ENCODE measurements at regions not wholly inside any gene's neighbourhood (a gene's known extent, or its start where the extent isn't known, plus 50 kb on each side); places are given as distances from the start of the nearest gene placed in this dataset.
A peak's percentile ranks its signal among the peaks of the same experiment; 100 is the strongest.

GRCh38 chrX:121258545-121258944 lies 211.1 kb downstream of the GLUD2 start:
- H3K14ac ChIP-seq (ENCODE audit: low read length): no peak overlapping the region
- H2AFZ ChIP-seq (ENCODE audit: low read length): no peak overlapping the region
- H3K18ac ChIP-seq (ENCODE audit: low read length): no peak overlapping the region
- H3K79me1 ChIP-seq (ENCODE audit: low read depth, low read length): no peaks in the 10 kb centered on the region
- H2BK5ac ChIP-seq (ENCODE audit: low read length): no peak overlapping the region
- H3K4ac ChIP-seq (ENCODE audit: low read length): no peak overlapping the region
- no peak overlapping the region for H3K27ac ChIP-seq (replicated peaks; ENCODE audit: low read length)
- no peak overlapping the region for H2BK120ac ChIP-seq (ENCODE audit: low read depth, low read length)
- H2AK5ac ChIP-seq (ENCODE audit: low read depth, low read length): no peak overlapping the region
- H3K4me2 ChIP-seq (ENCODE audit: insufficient read depth, low read length, poor library complexity, severe bottlenecking): no peak overlapping the region
- no peak overlapping the region for H2BK15ac ChIP-seq (ENCODE audit: low read length)
- no peak overlapping the region for H3K9ac ChIP-seq (ENCODE audit: low read depth, low read length, poor library complexity)
- H3K4me1 ChIP-seq (ENCODE audit: control insufficient read depth in 2 of 2, insufficient read depth in 1 of 2, low read depth in 1 of 2, low read length in 2 of 2): peaks cover 0 to 2% of the 10 kb centered on the region in 2 donors
- DNase-seq (ENCODE audit: low spot score): no peak
- no peaks in the 10 kb centered on the region for H3K9me3 ChIP-seq (replicated peaks in 1 of 2; ENCODE audit: control insufficient read depth in 2 of 2, insufficient read depth in 1 of 2, low read depth in 1 of 2, low read length in 2 of 2)
- no peak overlapping the region for H4K91ac ChIP-seq (ENCODE audit: low read depth, low read length, poor library complexity)
- H3K27me3 ChIP-seq (ENCODE audit: control insufficient read depth in 3 of 3, insufficient read depth in 3 of 3, low read depth in 1 of 3, low read length in 3 of 3): no peaks in the 10 kb centered on the region
- no peak overlapping the region for H3K4me3 ChIP-seq (ENCODE audit: low read length in 2 of 2)
- no peak overlapping the region for H3K23ac ChIP-seq (ENCODE audit: low read depth, low read length, poor library complexity)
- H2BK12ac ChIP-seq (ENCODE audit: low read length): no peak overlapping the region
- no peak overlapping the region for H4K8ac ChIP-seq (ENCODE audit: low read depth, low read length)
- no peaks in the 10 kb centered on the region for H3K36me3 ChIP-seq (replicated peaks in 1 of 2; ENCODE audit: control insufficient read depth in 2 of 2, insufficient read depth in 2 of 2, low read length in 2 of 2)

- Histone ChIP-seq H3K4me1 (ENCODE audit: control insufficient read depth in 2 of 2, insufficient read depth in 1 of 2, low read depth in 1 of 2, low read length in 2 of 2) (peaks cover 0 to 2% of the 10 kb centered on the region in 2 donors), H2BK5ac (ENCODE audit: low read length) (no peak overlapping the region), H4K8ac (ENCODE audit: low read depth, low read length) (no peak overlapping the region), H3K23ac (ENCODE audit: low read depth, low read length, poor library complexity) (no peak overlapping the region), H3K4ac (ENCODE audit: low read length) (no peak overlapping the region), H3K18ac (ENCODE audit: low read length) (no peak overlapping the region), H3K4me3 (ENCODE audit: low read length in 2 of 2) (no peak overlapping the region), H3K4me2 (ENCODE audit: insufficient read depth, low read length, poor library complexity, severe bottlenecking) (no peak overlapping the region), H3K79me1 (ENCODE audit: low read depth, low read length) (no peaks in the 10 kb centered on the region), H4K91ac (ENCODE audit: low read depth, low read length, poor library complexity) (no peak overlapping the region), H3K9me3 (replicated peaks in 1 of 2; ENCODE audit: control insufficient read depth in 2 of 2, insufficient read depth in 1 of 2, low read depth in 1 of 2, low read length in 2 of 2) (no peaks in the 10 kb centered on the region), H3K27me3 (ENCODE audit: control insufficient read depth in 3 of 3, insufficient read depth in 3 of 3, low read depth in 1 of 3, low read length in 3 of 3) (no peaks in the 10 kb centered on the region), H3K36me3 (replicated peaks in 1 of 2; ENCODE audit: control insufficient read depth in 2 of 2, insufficient read depth in 2 of 2, low read length in 2 of 2) (no peaks in the 10 kb centered on the region), H2BK15ac (ENCODE audit: low read length) (no peak overlapping the region), H2AFZ (ENCODE audit: low read length) (no peak overlapping the region), H2BK12ac (ENCODE audit: low read length) (no peak overlapping the region), H3K27ac (replicated peaks; ENCODE audit: low read length) (no peak overlapping the region), H3K9ac (ENCODE audit: low read depth, low read length, poor library complexity) (no peak overlapping the region), H2BK120ac (ENCODE audit: low read depth, low read length) (no peak overlapping the region), H2AK5ac (ENCODE audit: low read depth, low read length) (no peak overlapping the region), H3K14ac (ENCODE audit: low read length) (no peak overlapping the region)
- no peak for DNase-seq (ENCODE audit: low spot score)
- WGBS, 2 donors (ENCODE audit: extremely low coverage in 2 of 2, insufficient read length in 2 of 2, insufficient replicate concordance in 1 of 2): no CpG with 5 or more reads among the region's 2 CpGs
These were observed 211.8 kb downstream of the GLUD2 start for GRCh38 chrX:121259170-121259569.

GRCh38 chrX:121260596-121261240 lies 213.3 kb downstream of the GLUD2 start:
- H3K4me1 ChIP-seq (ENCODE audit: control insufficient read depth in 2 of 2, insufficient read depth in 1 of 2, low read depth in 1 of 2, low read length in 2 of 2): peaks cover 0 to 2% of the 10 kb centered on the region in 2 donors
- H2BK15ac ChIP-seq (ENCODE audit: low read length): no peak overlapping the region
- H3K9me3 ChIP-seq (replicated peaks in 1 of 2; ENCODE audit: control insufficient read depth in 2 of 2, insufficient read depth in 1 of 2, low read depth in 1 of 2, low read length in 2 of 2): no peaks in the 10 kb centered on the region
- H3K27ac ChIP-seq (replicated peaks; ENCODE audit: low read length): peak overlapping the region; percentile 81
- no peak overlapping the region for H3K18ac ChIP-seq (ENCODE audit: low read length)
- H3K4me2 ChIP-seq (ENCODE audit: insufficient read depth, low read length, poor library complexity, severe bottlenecking): no peak overlapping the region
- no peak overlapping the region for H2BK12ac ChIP-seq (ENCODE audit: low read length)
- no peak overlapping the region for H3K14ac ChIP-seq (ENCODE audit: low read length)
- no CpG with 5 or more reads among the region's 2 CpGs for WGBS, 2 donors (ENCODE audit: extremely low coverage in 2 of 2, insufficient read length in 2 of 2, insufficient replicate concordance in 1 of 2)
- H3K23ac ChIP-seq (ENCODE audit: low read depth, low read length, poor library complexity): no peak overlapping the region
- H3K4me3 ChIP-seq (ENCODE audit: low read length in 2 of 2): no peak overlapping the region
- no peak overlapping the region for H2AFZ ChIP-seq (ENCODE audit: low read length)
- no peak overlapping the region for H3K4ac ChIP-seq (ENCODE audit: low read length)
- peak; percentile 62 for DNase-seq (ENCODE audit: low spot score)
- H2AK5ac ChIP-seq (ENCODE audit: low read depth, low read length): no peak overlapping the region
- no peak overlapping the region for H2BK120ac ChIP-seq (ENCODE audit: low read depth, low read length)
- H3K27me3 ChIP-seq (ENCODE audit: control insufficient read depth in 3 of 3, insufficient read depth in 3 of 3, low read depth in 1 of 3, low read length in 3 of 3): no peaks in the 10 kb centered on the region
- H3K36me3 ChIP-seq (replicated peaks in 1 of 2; ENCODE audit: control insufficient read depth in 2 of 2, insufficient read depth in 2 of 2, low read length in 2 of 2): no peaks in the 10 kb centered on the region
- H2BK5ac ChIP-seq (ENCODE audit: low read length): no peak overlapping the region
- no peak overlapping the region for H4K8ac ChIP-seq (ENCODE audit: low read depth, low read length)
- no peak overlapping the region for H3K9ac ChIP-seq (ENCODE audit: low read depth, low read length, poor library complexity)
- H3K79me1 ChIP-seq (ENCODE audit: low read depth, low read length): no peaks in the 10 kb centered on the region
- H4K91ac ChIP-seq (ENCODE audit: low read depth, low read length, poor library complexity): no peak overlapping the region

- no peak overlapping the region for H2AK5ac ChIP-seq (ENCODE audit: low read depth, low read length)
- no peak overlapping the region for H3K4me2 ChIP-seq (ENCODE audit: insufficient read depth, low read length, poor library complexity, severe bottlenecking)
- no peak overlapping the region for H2BK5ac ChIP-seq (ENCODE audit: low read length)
- no peaks in the 10 kb centered on the region for H3K9me3 ChIP-seq (replicated peaks in 1 of 2; ENCODE audit: control insufficient read depth in 2 of 2, insufficient read depth in 1 of 2, low read depth in 1 of 2, low read length in 2 of 2)
- no peak overlapping the region for H3K23ac ChIP-seq (ENCODE audit: low read depth, low read length, poor library complexity)
- H4K91ac ChIP-seq (ENCODE audit: low read depth, low read length, poor library complexity): no peak overlapping the region
- no peak overlapping the region for H3K9ac ChIP-seq (ENCODE audit: low read depth, low read length, poor library complexity)
- H3K36me3 ChIP-seq (replicated peaks in 1 of 2; ENCODE audit: control insufficient read depth in 2 of 2, insufficient read depth in 2 of 2, low read length in 2 of 2): no peaks in the 10 kb centered on the region
- no peak overlapping the region for H2BK12ac ChIP-seq (ENCODE audit: low read length)
- no peak for DNase-seq (ENCODE audit: low spot score)
- no peak overlapping the region for H4K8ac ChIP-seq (ENCODE audit: low read depth, low read length)
- H3K18ac ChIP-seq (ENCODE audit: low read length): no peak overlapping the region
- H3K79me1 ChIP-seq (ENCODE audit: low read depth, low read length): no peaks in the 10 kb centered on the region
- H3K27ac ChIP-seq (replicated peaks; ENCODE audit: low read length): no peak overlapping the region
- WGBS, 2 donors (ENCODE audit: extremely low coverage in 2 of 2, insufficient read length in 2 of 2, insufficient replicate concordance in 1 of 2): no CpG with 5 or more reads among the region's 3 CpGs
- no peak overlapping the region for H3K4me3 ChIP-seq (ENCODE audit: low read length in 2 of 2)
- H2BK120ac ChIP-seq (ENCODE audit: low read depth, low read length): no peak overlapping the region
- H3K14ac ChIP-seq (ENCODE audit: low read length): no peak overlapping the region
- H2AFZ ChIP-seq (ENCODE audit: low read length): no peak overlapping the region
- no peak overlapping the region for H2BK15ac ChIP-seq (ENCODE audit: low read length)
- H3K4me1 ChIP-seq (ENCODE audit: control insufficient read depth in 2 of 2, insufficient read depth in 1 of 2, low read depth in 1 of 2, low read length in 2 of 2): no peaks in the 10 kb centered on the region
- no peaks in the 10 kb centered on the region for H3K27me3 ChIP-seq (ENCODE audit: control insufficient read depth in 3 of 3, insufficient read depth in 3 of 3, low read depth in 1 of 3, low read length in 3 of 3)
- H3K4ac ChIP-seq (ENCODE audit: low read length): no peak overlapping the region
These were observed 236.5 kb downstream of the GLUD2 start for GRCh38 chrX:121283921-121284320.
